Loucy (cell line): ENCODE measurements at regions not wholly inside any gene's neighbourhood (a gene's known extent, or its start where the extent isn't known, plus 50 kb on each side); places are given as distances from the start of the nearest gene placed in this dataset.

Experiments
- H2AFZ ChIP-seq: fragments of 200-600 bp; sonication (generic); 2 replicates; pipeline ENCODE4 v1.6.0; 2016; ENCODE audit warnings: antibody characterized with exemption, mild to moderate bottlenecking, low read length, moderate library complexity
- H3F3A ChIP-seq: fragments of 200-600 bp; 2 replicates; pipeline ENCODE4 v1.6.0; 2016; ENCODE audit warnings: antibody characterized with exemption, low read depth, mild to moderate bottlenecking
- H3K27me3 ChIP-seq: fragments of 200-600 bp; sonication (generic); 2 replicates; pipeline ENCODE4 v1.6.1; 2014; ENCODE audit warnings: low read length, mild to moderate bottlenecking; ENCODE audit not compliant: insufficient read depth, poor library complexity, severe bottlenecking
- H3K36me3 ChIP-seq: fragments of 200-600 bp; sonication (generic); 2 replicates; pipeline ENCODE4 v1.6.1; 2016; ENCODE audit warnings: low read length; ENCODE audit not compliant: insufficient read depth
- H3K4me1 ChIP-seq: fragments of 200-600 bp; sonication (generic); 2 replicates; pipeline ENCODE4 v1.5.1; 2014; ENCODE audit warnings: low read length, mild to moderate bottlenecking; ENCODE audit not compliant: insufficient read depth, poor library complexity, severe bottlenecking
- H3K4me2 ChIP-seq: fragments of 200-600 bp; sonication (generic); 2 replicates; pipeline ENCODE4 v1.6.0; 2014; ENCODE audit warnings: antibody characterized with exemption, low read length, low read depth, mild to moderate bottlenecking; ENCODE audit not compliant: poor library complexity, severe bottlenecking
- H3K4me3 ChIP-seq: fragments of 200-600 bp; sonication (generic); 2 replicates; pipeline ENCODE4 v1.5.1; 2014; ENCODE audit warnings: low read length, mild to moderate bottlenecking, mixed read lengths; ENCODE audit not compliant: poor library complexity, severe bottlenecking
- H3K79me2 ChIP-seq: fragments of 200-600 bp; sonication (generic); 2 replicates; pipeline ENCODE4 v1.6.1; 2014; ENCODE audit warnings: low read length; ENCODE audit not compliant: insufficient read depth
- H3K9ac ChIP-seq: fragments of 200-600 bp; sonication (generic); 2 replicates; pipeline ENCODE4 v1.6.0; 2014; ENCODE audit warnings: mild to moderate bottlenecking, low read depth, low read length, moderate library complexity; ENCODE audit not compliant: poor library complexity, severe bottlenecking
- H3K9me2 ChIP-seq: fragments of 200-600 bp; sonication (generic); replicated peaks from 2 replicates; pipeline ENCODE4 v1.6.1; 2016; ENCODE audit warnings: low read depth, low read length, mixed read lengths
- H3K9me3 ChIP-seq: fragments of 200-600 bp; sonication (generic); 2 replicates; pipeline ENCODE4 v1.6.1; 2014; ENCODE audit warnings: mild to moderate bottlenecking, antibody characterized with exemption, low read length, low read depth; ENCODE audit not compliant: insufficient read depth
- H4K20me1 ChIP-seq: fragments of 200-600 bp; sonication (generic); 2 replicates; pipeline ENCODE4 v1.6.0; 2014; ENCODE audit warnings: antibody characterized with exemption, low read length, mild to moderate bottlenecking; ENCODE audit not compliant: insufficient read depth, poor library complexity, severe bottlenecking
- EZH2phosphoT487 ChIP-seq: fragments of 200-600 bp; IDR thresholded peaks from 2 replicates; pipeline ENCODE4 v1.6.1; 2018; ENCODE audit warnings: antibody characterized with exemption, mild to moderate bottlenecking, moderate library complexity, borderline replicate concordance
- TF ChIP-seq, protein P1 (sequence below): fragments of 200-600 bp; sonication (generic); conservative IDR thresholded peaks from 2 replicates; pipeline ENCODE4 v1.5.1; 2014; ENCODE audit warnings: mild to moderate bottlenecking, antibody characterized with exemption, low read length

DNA sequence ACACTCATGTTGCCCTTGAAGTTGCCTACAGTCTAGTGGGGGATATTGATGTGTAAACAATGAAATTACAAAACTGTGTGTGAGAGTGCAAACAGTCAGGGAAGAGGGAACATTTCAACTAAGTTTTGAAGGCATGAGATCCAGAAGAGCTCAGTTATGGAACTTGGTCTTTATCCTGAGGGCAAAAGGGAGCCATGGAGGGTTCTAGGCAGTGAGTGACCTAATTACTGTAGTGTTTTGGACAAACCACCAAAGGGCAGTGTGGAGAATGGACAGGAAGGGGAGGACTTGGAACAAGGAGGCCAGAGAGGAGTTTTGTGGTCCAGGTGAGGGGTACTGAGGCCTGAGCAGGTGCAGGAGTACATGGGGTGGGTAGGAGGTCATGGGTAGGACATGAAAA is 143.7 kb upstream of the SMIM23 start:
- TF ChIP-seq EZH2phosphoT487: no peak
- TF ChIP-seq, protein P1, sequence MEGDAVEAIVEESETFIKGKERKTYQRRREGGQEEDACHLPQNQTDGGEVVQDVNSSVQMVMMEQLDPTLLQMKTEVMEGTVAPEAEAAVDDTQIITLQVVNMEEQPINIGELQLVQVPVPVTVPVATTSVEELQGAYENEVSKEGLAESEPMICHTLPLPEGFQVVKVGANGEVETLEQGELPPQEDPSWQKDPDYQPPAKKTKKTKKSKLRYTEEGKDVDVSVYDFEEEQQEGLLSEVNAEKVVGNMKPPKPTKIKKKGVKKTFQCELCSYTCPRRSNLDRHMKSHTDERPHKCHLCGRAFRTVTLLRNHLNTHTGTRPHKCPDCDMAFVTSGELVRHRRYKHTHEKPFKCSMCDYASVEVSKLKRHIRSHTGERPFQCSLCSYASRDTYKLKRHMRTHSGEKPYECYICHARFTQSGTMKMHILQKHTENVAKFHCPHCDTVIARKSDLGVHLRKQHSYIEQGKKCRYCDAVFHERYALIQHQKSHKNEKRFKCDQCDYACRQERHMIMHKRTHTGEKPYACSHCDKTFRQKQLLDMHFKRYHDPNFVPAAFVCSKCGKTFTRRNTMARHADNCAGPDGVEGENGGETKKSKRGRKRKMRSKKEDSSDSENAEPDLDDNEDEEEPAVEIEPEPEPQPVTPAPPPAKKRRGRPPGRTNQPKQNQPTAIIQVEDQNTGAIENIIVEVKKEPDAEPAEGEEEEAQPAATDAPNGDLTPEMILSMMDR: no peak
- H3K4me2 ChIP-seq: no peak overlapping the region
- no peaks in the 10 kb centered on the region for H3K9me3 ChIP-seq
- no peak overlapping the region for H3K4me3 ChIP-seq
- no peak overlapping the region for H3K9ac ChIP-seq
- no peak overlapping the region for H2AFZ ChIP-seq
- no peaks in the 10 kb centered on the region for H3K79me2 ChIP-seq
- H3K4me1 ChIP-seq: peaks cover 10% of the 10 kb centered on the region
- H3K27me3 ChIP-seq: no peaks in the 10 kb centered on the region
- H3K36me3 ChIP-seq: no peaks in the 10 kb centered on the region
- no peaks in the 10 kb centered on the region for H4K20me1 ChIP-seq
- no peaks in the 10 kb centered on the region for H3F3A ChIP-seq
- H3K9me2 ChIP-seq: no peaks in the 10 kb centered on the region

DNA sequence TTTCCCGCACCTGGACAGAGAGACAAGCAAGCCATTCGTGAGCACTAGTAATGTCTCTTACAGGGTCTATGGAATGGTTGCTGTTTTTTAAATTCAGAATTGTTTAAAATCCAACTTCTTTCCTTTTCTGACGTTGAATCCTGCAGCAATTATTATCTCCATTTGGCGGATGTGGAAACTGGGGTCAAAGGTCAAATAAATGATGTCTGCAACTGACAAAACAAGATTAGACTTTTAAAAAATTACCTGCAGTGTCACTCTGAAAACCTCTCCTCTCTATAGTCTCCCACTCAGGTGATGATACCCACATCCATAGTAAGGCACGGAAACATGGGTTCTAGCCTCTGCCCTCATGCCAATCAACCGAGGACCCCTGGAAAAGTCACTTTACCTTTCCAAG is 142.7 kb upstream of the SMIM23 start:
- no peak for TF ChIP-seq EZH2phosphoT487
- TF ChIP-seq, protein P1: no peak
- peaks cover 14% of the 10 kb centered on the region for H3K4me1 ChIP-seq
- no peaks in the 10 kb centered on the region for H4K20me1 ChIP-seq
- H3K9me2 ChIP-seq: no peaks in the 10 kb centered on the region
- no peak overlapping the region for H2AFZ ChIP-seq
- H3K79me2 ChIP-seq: no peaks in the 10 kb centered on the region
- no peaks in the 10 kb centered on the region for H3K9me3 ChIP-seq
- no peak overlapping the region for H3K9ac ChIP-seq
- no peak overlapping the region for H3K4me3 ChIP-seq
- H3F3A ChIP-seq: no peaks in the 10 kb centered on the region
- H3K27me3 ChIP-seq: no peaks in the 10 kb centered on the region
- no peaks in the 10 kb centered on the region for H3K36me3 ChIP-seq
- no peak overlapping the region for H3K4me2 ChIP-seq

DNA sequence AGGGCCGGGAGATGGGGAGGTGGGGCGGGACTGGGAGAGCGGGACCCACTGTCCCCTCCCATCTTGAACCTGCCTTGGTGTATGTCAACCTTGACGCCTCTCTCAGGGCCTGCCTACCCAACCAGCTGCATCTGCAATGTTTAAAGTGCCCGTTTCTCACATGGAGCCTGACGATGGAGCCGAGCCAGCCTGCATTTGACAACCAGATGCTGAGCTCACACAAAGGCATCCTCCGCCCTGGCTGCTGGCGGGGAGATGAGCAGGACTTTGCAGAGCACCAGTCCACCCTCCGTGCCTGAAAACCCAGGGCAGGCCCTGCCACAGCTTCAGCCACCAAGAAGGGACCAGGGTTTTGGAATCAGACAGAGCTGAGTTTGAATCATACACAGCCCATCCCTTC is 141.1 kb upstream of the SMIM23 start:
- Histone ChIP-seq H3K9me3 (no peaks in the 10 kb centered on the region), H3K36me3 (no peaks in the 10 kb centered on the region), H3K79me2 (no peaks in the 10 kb centered on the region), H3K9ac (no peak overlapping the region), H4K20me1 (no peaks in the 10 kb centered on the region), H2AFZ (no peak overlapping the region), H3K27me3 (no peaks in the 10 kb centered on the region), H3K4me1 (peaks cover 20% of the 10 kb centered on the region), H3K9me2 (no peaks in the 10 kb centered on the region), H3K4me2 (no peak overlapping the region), H3F3A (no peaks in the 10 kb centered on the region), H3K4me3 (no peak overlapping the region)
- TF ChIP-seq, protein P1: no peak
- no peak for TF ChIP-seq EZH2phosphoT487
